Hepatocyte (in vitro differentiated cells): ENCODE measurements at regions not wholly inside any gene's neighbourhood (a gene's known extent, or its start where the extent isn't known, plus 50 kb on each side); places are given as distances from the start of the nearest gene placed in this dataset.
A peak's percentile ranks its signal among the peaks of the same experiment; 100 is the strongest.

Experiments
- CTCF ChIP-seq: fragments of 200-600 bp; sonication (generic); IDR thresholded peaks from 2 replicates; pipeline ENCODE4 v1.5.1; 2016; ENCODE audit warnings: antibody characterized with exemption, mild to moderate bottlenecking; ENCODE audit not compliant: poor library complexity
- EZH2 ChIP-seq: fragments of 200-600 bp; sonication (generic); IDR thresholded peaks from 2 replicates; pipeline ENCODE4 v1.6.1; 2016; ENCODE audit warnings: antibody characterized with exemption, mild to moderate bottlenecking, borderline replicate concordance
- EZH2phosphoT487 ChIP-seq: fragments of 200-600 bp; sonication (generic); IDR thresholded peaks from one replicate; pipeline ENCODE4 v1.6.1; 2018; ENCODE audit warnings: antibody characterized with exemption, mild to moderate bottlenecking, low read depth, moderate library complexity; ENCODE audit not compliant: unreplicated experiment, severe bottlenecking

- peak; percentile 42 for TF ChIP-seq CTCF
- no peak for TF ChIP-seq EZH2
- no peak for TF ChIP-seq EZH2phosphoT487
Observed at GRCh38 chr9:93826209-93826608, 128.9 kb downstream of the BARX1 start.
